ENCODE measurements at regions not wholly inside any gene's neighbourhood (a gene's known extent, or its start where the extent isn't known, plus 50 kb on each side); places are given as distances from the start of the nearest gene placed in this dataset.

GRCh38 chr4:35500812-35501211 lies 743.5 kb downstream of the ARAP2 start:
- no peak for TF ChIP-seq RAD21 (IDR thresholded peaks at IDR 0.05; ENCODE audit: low read depth)
- no peak for TF ChIP-seq CEBPB (IDR thresholded peaks at IDR 0.05)
- TF ChIP-seq TAF1 (IDR thresholded peaks at IDR 0.05; ENCODE audit: low read depth), result no peak
- TF ChIP-seq REST (IDR thresholded peaks at IDR 0.05; ENCODE audit: low read depth), result no peak
- no peak for TF ChIP-seq EP300 (IDR thresholded peaks at IDR 0.05; ENCODE audit: borderline replicate concordance)
- TF ChIP-seq, protein P1, sequence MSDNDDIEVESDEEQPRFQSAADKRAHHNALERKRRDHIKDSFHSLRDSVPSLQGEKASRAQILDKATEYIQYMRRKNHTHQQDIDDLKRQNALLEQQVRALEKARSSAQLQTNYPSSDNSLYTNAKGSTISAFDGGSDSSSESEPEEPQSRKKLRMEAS (IDR thresholded peaks at IDR 0.05), result no peak
- TF ChIP-seq USF1 (IDR thresholded peaks at IDR 0.05), result no peak
